Prostate gland (tissue), 2 donors: ENCODE measurements at regions not wholly inside any gene's neighbourhood (a gene's known extent, or its start where the extent isn't known, plus 50 kb on each side); places are given as distances from the start of the nearest gene placed in this dataset.

Source experiments
- POLR2A ChIP-seq: fragments of 450-650 bp; IDR thresholded peaks from one replicate; pipeline ENCODE4 v1.6.1; 2016; ENCODE audit warnings: antibody characterized with exemption, mild to moderate bottlenecking
- POLR2AphosphoS5 ChIP-seq: sonication (generic); formaldehyde crosslinking; IDR thresholded peaks from one replicate; pipeline ENCODE4 v1.6.1; 2017; ENCODE audit warnings: antibody characterized with exemption
- TF ChIP-seq, protein P1 (sequence below), 4 experiments: fragments of 200-600 bp in 2 of 4; fragments of 450-650 bp in 2 of 4; sonication (generic) in 2 of 4; IDR thresholded peaks; 1 replicate in 3 of 4; 2 replicates in 1 of 4; pipeline ENCODE4 v1.5.1; 2016 to 2019; ENCODE audit warnings: antibody characterized with exemption in 4 of 4, mild to moderate bottlenecking in 2 of 4, moderate library complexity in 2 of 4

DNA sequence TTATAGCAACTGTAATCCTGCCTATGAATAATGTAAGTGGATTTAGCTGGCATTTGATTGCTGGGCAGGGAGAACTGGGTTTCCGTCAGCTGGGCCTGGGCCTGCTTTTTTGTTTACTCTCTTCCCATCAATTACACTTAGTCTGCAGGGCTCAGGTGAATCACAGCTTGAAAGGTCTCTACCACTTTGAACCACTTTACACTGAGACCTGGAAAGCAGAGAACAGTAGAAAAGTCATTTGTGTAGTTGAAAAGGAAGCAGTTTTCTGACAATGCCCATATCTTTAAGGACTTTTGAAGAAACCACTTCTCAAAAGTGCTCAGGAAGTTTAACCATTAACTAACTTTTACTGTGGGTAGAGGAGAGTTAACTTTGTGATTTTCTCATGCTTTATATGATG lies 315.4 kb upstream of the SASH1 start:
- TF ChIP-seq, protein P1, sequence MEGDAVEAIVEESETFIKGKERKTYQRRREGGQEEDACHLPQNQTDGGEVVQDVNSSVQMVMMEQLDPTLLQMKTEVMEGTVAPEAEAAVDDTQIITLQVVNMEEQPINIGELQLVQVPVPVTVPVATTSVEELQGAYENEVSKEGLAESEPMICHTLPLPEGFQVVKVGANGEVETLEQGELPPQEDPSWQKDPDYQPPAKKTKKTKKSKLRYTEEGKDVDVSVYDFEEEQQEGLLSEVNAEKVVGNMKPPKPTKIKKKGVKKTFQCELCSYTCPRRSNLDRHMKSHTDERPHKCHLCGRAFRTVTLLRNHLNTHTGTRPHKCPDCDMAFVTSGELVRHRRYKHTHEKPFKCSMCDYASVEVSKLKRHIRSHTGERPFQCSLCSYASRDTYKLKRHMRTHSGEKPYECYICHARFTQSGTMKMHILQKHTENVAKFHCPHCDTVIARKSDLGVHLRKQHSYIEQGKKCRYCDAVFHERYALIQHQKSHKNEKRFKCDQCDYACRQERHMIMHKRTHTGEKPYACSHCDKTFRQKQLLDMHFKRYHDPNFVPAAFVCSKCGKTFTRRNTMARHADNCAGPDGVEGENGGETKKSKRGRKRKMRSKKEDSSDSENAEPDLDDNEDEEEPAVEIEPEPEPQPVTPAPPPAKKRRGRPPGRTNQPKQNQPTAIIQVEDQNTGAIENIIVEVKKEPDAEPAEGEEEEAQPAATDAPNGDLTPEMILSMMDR (IDR thresholded peaks at IDR 0.05): no peak
- TF ChIP-seq POLR2A (no peak), POLR2AphosphoS5 (no peak)
